T-helper 2 cell treated with Interferon-gamma antibody and Interleukin-4, amounts not matched to agents 5 μg/mL and 100 μg/mL, for 36 hours (primary cell): ENCODE measurements at regions not wholly inside any gene's neighbourhood (a gene's known extent, or its start where the extent isn't known, plus 50 kb on each side); places are given as distances from the start of the nearest gene placed in this dataset.

Experiments used
- DNase-seq: peaks from one replicate; pipeline ENCODE4 v3.0.0; 2021; ENCODE audit warnings: low spot score
- H3K27ac Mint-ChIP-seq: one replicate; pipeline ENCODE4 v1.8.0; 2021; ENCODE audit warnings: mild to moderate bottlenecking, mixed read lengths
- H3K27me3 Mint-ChIP-seq: one replicate; pipeline ENCODE4 v1.8.0; 2021; ENCODE audit warnings: low read depth, mixed read lengths
- H3K36me3 Mint-ChIP-seq: one replicate; pipeline ENCODE4 v1.8.0; 2021; ENCODE audit warnings: low read depth, mixed read lengths
- H3K4me1 Mint-ChIP-seq: one replicate; pipeline ENCODE4 v1.8.0; 2021; ENCODE audit warnings: low read depth, mixed read lengths
- H3K4me3 Mint-ChIP-seq: one replicate; pipeline ENCODE4 v1.8.0; 2022; ENCODE audit warnings: mild to moderate bottlenecking, moderate library complexity, mixed read lengths
- H3K9me3 Mint-ChIP-seq: one replicate; pipeline ENCODE4 v1.8.0; 2021; ENCODE audit warnings: mixed read lengths

DNA sequence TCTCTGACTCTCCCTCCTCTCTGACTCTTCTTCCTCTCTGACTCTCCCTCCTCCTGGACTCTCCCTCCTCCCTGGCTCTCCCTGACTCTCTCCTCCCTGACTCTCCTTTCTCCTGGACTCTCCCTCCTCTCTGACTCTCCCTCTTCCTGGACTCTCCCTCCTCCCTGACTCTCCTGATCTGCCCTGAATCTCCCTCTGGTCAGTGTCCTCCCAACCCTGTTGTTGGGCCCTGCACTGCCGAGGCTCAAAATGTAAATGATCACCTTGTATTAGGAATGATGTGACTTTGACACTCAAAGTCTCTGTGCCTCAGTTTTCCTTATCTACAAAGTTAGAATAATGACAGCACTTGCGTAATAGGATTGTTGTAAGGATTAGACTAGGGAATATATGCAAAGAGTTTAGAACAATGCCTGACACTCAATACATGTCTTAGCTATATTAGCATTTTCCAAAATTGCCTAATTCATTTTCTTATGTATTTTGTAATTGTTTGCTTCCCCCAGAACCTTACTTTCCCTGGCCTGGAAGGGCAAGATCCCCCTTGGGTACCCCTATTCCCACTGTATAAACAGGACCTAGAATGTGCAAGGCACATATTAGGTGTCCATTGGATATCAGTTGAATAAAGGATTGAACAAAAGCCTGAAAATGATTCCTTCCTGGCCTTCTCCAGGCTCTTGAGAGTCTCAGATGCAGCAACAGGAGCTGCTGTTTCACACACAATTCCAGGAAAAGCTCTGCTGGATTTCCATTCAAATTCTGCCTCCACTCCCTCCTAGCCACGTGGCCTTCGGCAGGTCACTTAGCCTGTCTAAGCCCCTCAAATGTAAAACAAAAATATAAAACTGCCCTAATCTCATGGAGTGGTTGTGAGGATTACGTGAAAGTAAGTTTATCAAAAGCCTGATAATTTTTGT lies 170.1 kb downstream of the INHBB start:
- Mint-ChIP-seq H3K27ac (no peak overlapping the region), H3K9me3 (no peaks in the 10 kb centered on the region), H3K27me3 (no peaks in the 10 kb centered on the region), H3K36me3 (no peaks in the 10 kb centered on the region), H3K4me3 (no peak overlapping the region), H3K4me1 (no peaks in the 10 kb centered on the region)
- DNase-seq: no peak

GRCh38 chr2:120516679-120517314 lies 170.9 kb downstream of the INHBB start:
- DNase-seq: no peak
- Mint-ChIP-seq H3K36me3 (no peaks in the 10 kb centered on the region), H3K27me3 (peaks cover 2% of the 10 kb centered on the region), H3K27ac (no peak overlapping the region), H3K9me3 (no peaks in the 10 kb centered on the region), H3K4me3 (no peak overlapping the region), H3K4me1 (no peaks in the 10 kb centered on the region)

- no peaks in the 10 kb centered on the region for H3K4me1 Mint-ChIP-seq
- H3K4me3 Mint-ChIP-seq: no peak overlapping the region
- DNase-seq: no peak
- H3K27me3 Mint-ChIP-seq: peaks cover 5% of the 10 kb centered on the region
- no peak overlapping the region for H3K27ac Mint-ChIP-seq
- H3K36me3 Mint-ChIP-seq: no peaks in the 10 kb centered on the region
- H3K9me3 Mint-ChIP-seq: no peaks in the 10 kb centered on the region
Observed at GRCh38 chr2:120517751-120518469, 172.0 kb downstream of the INHBB start.

DNA sequence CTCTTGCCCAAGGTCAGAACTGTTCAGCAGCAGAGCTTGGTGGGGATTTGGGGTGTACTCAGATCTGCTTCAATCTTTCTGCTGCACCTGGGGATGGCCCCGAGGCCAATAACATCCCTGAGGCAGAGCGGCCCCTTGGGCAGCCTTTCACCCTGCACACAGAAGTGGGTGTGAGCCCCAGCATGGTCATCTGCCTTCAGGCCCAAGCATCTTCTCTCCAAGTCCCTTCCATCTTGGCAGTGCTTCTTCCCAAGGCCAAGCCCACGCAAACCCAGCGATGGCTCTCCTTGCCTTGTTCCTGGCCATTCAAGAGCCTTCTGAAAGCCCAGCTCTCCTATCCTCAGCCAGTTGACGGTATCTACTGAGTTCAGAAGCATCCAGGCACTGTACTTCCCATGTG lies 172.9 kb downstream of the INHBB start:
- no peak for DNase-seq
- Mint-ChIP-seq H3K9me3 (no peaks in the 10 kb centered on the region), H3K27me3 (peaks cover 8% of the 10 kb centered on the region), H3K36me3 (no peaks in the 10 kb centered on the region), H3K27ac (no peak overlapping the region), H3K4me3 (no peak overlapping the region), H3K4me1 (no peaks in the 10 kb centered on the region)

GRCh38 chr2:120519469-120519868 lies 173.5 kb downstream of the INHBB start:
- Mint-ChIP-seq H3K27me3 (peaks cover 8% of the 10 kb centered on the region), H3K4me3 (no peak overlapping the region), H3K9me3 (no peaks in the 10 kb centered on the region), H3K4me1 (no peaks in the 10 kb centered on the region), H3K27ac (no peak overlapping the region), H3K36me3 (no peaks in the 10 kb centered on the region)
- DNase-seq: no peak

- no peak for DNase-seq
- H3K4me3 Mint-ChIP-seq: no peak overlapping the region
- H3K4me1 Mint-ChIP-seq: no peaks in the 10 kb centered on the region
- no peak overlapping the region for H3K27ac Mint-ChIP-seq
- no peaks in the 10 kb centered on the region for H3K36me3 Mint-ChIP-seq
- H3K27me3 Mint-ChIP-seq: peaks cover 8% of the 10 kb centered on the region
- no peaks in the 10 kb centered on the region for H3K9me3 Mint-ChIP-seq
Observed at GRCh38 chr2:120520454-120520853, 174.5 kb downstream of the INHBB start.

DNA sequence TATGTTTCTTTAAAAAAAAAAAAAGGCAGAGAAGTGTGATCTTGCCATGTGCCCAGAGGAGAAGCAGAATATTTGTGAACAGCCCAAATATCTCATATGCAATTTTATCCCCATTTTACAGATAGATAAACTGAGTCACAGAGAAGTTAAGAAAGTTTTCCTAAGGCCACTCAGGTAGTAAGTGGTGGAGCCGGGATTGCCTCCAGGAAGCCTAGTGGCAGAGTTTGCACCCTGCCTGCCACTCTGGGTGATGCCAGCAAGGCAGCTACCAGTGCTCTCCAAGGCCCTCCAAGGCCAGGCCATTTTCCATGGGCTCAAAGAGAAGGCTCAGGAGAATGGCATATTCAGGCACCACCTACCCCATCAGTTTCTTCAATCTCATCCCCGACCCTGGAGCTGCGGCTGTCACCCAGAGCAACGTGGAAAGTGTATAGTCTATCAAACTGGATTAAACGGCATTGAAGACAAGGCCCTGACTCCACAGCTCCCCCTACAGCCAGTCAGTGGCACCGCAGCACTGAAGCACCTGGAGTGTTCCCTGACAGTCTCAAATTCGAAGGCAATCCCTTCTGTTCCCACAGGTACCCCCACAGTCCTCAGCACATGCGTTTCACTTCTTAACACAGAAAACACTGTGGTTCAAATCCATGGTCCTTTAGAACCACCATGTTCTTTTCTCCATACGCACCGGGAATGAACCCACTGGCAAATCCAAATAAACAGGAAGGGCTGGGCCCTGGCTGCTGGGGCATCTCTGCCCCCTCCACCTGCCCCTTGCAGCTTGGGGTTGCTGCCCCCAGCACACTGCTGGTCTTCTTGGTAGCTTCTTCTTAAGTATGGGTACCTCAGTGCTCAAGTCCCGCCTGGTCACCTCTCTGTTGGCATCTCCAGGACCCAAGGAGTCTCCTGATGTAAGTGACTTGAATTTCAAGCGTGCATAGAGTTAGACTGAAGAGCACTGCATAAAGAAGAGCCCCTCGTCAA lies 175.3 kb downstream of the INHBB start:
- peaks cover 8% of the 10 kb centered on the region for H3K27me3 Mint-ChIP-seq
- no peak overlapping the region for H3K4me3 Mint-ChIP-seq
- H3K4me1 Mint-ChIP-seq: no peaks in the 10 kb centered on the region

GRCh38 chr2:120522151-120522751 lies 176.3 kb downstream of the INHBB start:
- Mint-ChIP-seq H3K27me3 (peaks cover 8% of the 10 kb centered on the region), H3K9me3 (no peaks in the 10 kb centered on the region), H3K36me3 (no peaks in the 10 kb centered on the region), H3K4me1 (no peaks in the 10 kb centered on the region), H3K27ac (no peak overlapping the region), H3K4me3 (no peak overlapping the region)
- no peak for DNase-seq

More for the DNA sequence above, 175.3 kb downstream of the INHBB start:
- peak; percentile 10 for DNase-seq
- Mint-ChIP-seq H3K27ac (no peak overlapping the region), H3K9me3 (no peaks in the 10 kb centered on the region), H3K36me3 (no peaks in the 10 kb centered on the region)

DNA sequence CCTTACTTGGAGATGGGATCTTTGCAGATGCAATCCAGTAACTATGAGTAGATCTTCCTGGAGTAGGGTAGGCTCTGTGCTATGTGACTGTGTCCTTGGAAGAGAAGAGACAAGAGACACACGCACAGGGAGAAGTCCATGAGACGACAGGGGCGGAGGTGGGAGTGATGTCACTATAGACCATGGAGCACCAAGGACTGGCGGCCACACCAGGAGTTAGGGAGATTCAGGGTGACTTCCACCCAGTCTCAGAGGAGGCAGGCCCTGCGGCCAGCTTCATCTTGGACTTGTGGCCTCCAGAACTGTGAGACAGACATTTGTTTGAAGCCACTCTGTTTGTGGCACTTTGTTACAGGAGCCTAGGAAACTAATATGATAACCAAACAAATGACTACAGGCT lies 177.8 kb downstream of the INHBB start:
- H3K27me3 Mint-ChIP-seq: peaks cover 12% of the 10 kb centered on the region
- no peaks in the 10 kb centered on the region for H3K4me1 Mint-ChIP-seq
- DNase-seq: no peak
- no peak overlapping the region for H3K4me3 Mint-ChIP-seq
- no peak overlapping the region for H3K27ac Mint-ChIP-seq
- no peaks in the 10 kb centered on the region for H3K9me3 Mint-ChIP-seq
- no peaks in the 10 kb centered on the region for H3K36me3 Mint-ChIP-seq

DNA sequence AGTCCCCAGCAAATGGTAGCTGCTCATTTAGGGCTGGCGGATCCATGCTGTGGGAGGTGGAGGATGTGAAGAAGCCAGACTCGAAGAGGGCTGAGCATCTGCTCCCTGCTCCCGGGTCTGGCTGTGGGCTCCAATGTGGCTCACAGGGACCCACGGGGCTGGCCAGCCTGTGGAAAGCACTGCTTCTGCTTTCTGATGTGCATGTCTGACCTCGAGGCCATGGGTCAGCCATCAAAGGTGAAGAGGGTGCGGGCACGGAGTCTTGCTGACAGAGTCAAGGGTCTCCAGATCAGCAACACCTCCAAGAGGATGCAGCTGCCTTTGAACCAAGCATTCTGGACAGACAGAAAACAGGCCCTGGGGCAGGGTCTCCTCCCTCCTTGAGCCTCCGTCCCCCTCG lies 178.2 kb downstream of the INHBB start:
- Mint-ChIP-seq H3K4me1 (no peaks in the 10 kb centered on the region), H3K27ac (no peak overlapping the region), H3K36me3 (no peaks in the 10 kb centered on the region), H3K9me3 (no peaks in the 10 kb centered on the region), H3K4me3 (no peak overlapping the region), H3K27me3 (peaks cover 12% of the 10 kb centered on the region)
- no peak for DNase-seq

DNA sequence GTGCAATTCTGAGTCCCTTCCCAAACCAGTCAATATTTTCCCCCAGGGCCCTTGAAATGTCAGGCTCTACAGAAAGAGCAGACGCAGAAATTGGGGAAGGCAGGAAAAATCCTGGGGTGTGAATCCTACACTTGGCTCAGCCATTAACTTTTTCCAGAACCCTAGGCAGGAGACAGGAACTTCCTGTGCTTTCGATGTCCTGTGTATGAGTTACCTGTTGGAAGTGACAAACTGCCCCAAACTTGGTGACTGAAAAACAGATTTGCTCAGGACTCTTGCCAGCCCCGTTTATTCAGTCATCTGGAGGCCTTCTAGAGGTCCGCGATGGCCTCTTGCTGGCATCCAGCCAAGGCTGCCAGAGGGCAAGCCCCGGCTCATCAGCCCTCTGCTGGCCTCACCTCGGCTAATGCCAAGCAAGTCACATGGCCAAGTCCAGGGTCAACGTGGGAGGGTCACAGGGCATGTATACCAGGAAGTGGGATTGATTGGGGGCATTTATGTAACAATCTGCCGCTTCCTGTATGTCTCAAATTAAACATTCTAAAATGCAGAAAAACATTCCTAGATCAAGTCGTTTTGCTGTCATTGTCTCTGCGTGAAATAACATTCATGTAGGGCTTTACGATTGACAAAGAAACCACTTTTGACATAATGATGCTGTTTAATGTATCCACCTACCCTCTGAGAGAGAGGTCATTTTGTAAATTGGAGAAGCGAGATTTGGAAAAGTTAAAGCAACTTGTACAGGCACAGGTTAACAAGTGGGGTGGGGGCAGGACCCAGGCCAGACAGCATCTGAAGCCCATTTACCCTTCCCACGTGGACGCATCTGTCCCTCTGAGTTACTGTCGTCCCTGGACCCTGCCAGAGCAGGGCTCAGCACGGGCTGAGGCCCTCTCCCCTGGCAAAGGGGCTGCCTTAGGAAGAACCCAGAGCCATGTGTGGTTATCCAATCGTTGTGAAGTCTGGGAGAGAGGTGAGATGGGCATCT lies 179.4 kb downstream of the INHBB start:
- no peaks in the 10 kb centered on the region for H3K36me3 Mint-ChIP-seq
- peaks cover 12% of the 10 kb centered on the region for H3K27me3 Mint-ChIP-seq
- no peak overlapping the region for H3K4me3 Mint-ChIP-seq
- no peak overlapping the region for H3K27ac Mint-ChIP-seq
- no peaks in the 10 kb centered on the region for H3K9me3 Mint-ChIP-seq
- no peak for DNase-seq
- H3K4me1 Mint-ChIP-seq: no peaks in the 10 kb centered on the region

GRCh38 chr2:120526047-120526562 lies 180.2 kb downstream of the INHBB start:
- Mint-ChIP-seq H3K36me3 (no peaks in the 10 kb centered on the region), H3K27ac (no peak overlapping the region), H3K4me1 (no peaks in the 10 kb centered on the region), H3K4me3 (no peak overlapping the region), H3K9me3 (no peaks in the 10 kb centered on the region), H3K27me3 (peaks cover 12% of the 10 kb centered on the region)
- no peak for DNase-seq
